NCI-H2196 treated with DMSO at 0.1 percent for 48 hours (cell line): ENCODE measurements at regions not wholly inside any gene's neighbourhood (a gene's known extent, or its start where the extent isn't known, plus 50 kb on each side); places are given as distances from the start of the nearest gene placed in this dataset.

Source experiments
- DNase-seq: peaks from one replicate; lab custom pipeline; 2025; ENCODE audit not compliant: unreplicated experiment; lab: John Stamatoyannopoulos, UW

DNA sequence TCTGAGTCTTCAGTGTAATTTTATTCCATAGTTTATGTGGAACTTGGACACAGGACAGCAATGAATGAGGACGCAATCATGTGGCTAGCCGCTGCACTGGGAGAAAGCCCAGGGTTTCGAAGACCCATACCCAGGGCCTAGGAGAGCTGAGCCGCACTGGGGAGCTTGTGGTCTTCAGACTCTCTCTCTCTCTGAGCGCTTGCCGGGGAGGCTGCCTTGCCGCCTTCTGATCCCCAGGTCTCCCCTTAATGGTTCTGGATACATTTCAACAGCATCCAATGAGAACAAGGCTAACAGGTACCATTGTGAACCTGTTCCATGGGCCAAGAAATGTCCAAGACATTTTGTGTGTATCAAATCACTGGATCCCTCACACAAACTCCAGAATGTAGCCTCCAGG lies 383.4 kb downstream of the ICE1 start:
- no peak for DNase-seq

DNA sequence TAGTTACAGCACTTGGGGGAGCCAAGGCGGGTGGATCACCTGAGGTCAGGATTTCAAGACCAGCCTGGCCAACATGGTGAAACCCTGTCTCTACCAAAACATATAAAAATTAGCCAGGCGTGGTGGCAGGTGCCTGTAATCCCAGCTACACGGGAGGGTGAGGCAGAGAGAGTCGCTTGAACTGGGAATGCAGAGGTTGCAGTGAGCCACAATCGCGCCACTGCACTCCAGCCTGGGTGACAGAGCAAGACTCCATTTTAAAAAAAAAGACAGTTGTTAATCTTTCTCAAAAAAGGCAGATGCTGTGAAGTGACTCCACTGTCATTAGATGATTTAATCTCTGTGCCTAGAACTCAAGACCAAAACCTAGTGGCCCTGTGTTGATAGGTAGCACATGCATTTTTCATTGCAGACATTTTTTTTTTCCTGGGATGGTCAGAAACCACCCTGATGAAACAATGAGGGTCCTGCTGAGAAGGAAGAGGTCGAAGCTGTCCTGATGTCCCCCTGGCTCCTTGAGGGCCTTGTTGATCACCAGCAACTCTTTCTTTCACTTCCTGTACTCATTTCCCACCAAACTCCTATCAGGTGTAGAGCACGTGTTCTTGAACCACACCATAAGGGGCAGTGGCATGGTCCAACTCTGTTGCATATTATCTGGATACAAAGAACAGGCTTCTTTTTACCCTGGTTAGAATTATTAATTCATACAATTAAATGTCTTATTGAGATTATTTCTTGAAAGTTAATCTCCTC lies 382.2 kb downstream of the ICE1 start:
- DNase-seq = no peak

DNA sequence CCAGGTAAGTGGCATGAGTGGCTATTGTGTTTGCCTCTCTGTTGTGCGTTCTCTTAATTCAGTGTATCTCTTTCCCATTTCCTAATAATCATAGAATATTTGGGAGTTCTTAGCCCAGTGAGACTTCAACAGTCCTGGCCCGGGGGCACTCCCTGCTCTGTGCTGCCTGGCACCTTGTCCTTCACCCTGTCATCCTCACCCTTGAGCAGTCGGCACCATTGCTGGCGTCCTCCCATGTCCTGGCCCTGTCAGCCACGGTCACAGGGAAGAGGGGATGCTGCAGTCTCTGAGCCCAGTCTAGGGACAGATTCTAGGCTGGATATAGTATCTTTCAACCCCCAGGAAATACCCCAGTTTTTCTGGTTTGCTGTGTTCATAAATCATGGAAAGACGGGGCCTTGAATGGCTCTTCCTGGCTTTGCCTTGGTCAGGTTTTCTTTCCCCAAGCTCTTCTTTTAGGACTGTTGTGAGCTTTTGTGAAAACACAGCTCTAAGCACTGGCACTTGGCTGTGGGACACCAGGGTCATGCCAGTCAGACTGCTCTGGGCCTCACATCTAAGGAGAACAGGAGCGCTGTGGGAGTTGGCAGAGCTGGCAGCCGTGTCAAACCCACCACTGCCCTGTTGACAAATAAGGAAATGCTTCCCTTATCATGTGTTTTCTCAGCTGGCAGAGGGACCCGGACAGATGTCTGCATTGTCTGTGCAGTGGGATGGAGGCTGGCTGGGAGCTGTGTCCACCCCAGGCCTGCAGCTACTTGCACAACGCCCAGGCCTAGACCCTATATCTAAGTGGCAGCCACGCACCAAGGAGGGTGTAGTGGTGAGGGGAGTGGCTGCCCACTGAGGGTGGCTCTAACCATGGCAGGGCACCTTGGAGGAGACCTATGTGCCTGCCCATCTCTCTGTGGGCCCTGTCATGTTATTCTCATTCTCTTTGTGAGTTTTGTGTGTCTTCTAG lies 378.6 kb downstream of the ICE1 start:
- DNase-seq = no peak

DNA sequence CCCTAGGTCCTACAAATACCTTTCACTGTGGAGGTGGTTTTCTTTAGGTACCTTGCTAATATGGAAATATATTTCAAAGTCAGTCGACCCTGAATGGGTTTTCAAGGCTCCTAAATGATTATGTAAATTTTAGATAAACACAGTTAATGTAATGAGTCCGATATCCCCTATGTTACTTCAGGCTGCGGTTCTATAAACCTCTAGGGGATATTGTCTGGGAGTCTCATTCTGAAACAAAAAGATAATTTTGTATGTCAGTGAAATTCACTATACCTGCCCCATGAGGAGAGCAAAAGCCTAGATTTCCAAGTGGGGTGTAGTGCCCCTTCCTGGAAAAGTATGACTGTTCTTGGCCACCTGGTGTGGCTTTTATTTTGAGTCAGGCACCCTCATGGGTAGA lies 377.3 kb downstream of the ICE1 start:
- no peak for DNase-seq

DNA sequence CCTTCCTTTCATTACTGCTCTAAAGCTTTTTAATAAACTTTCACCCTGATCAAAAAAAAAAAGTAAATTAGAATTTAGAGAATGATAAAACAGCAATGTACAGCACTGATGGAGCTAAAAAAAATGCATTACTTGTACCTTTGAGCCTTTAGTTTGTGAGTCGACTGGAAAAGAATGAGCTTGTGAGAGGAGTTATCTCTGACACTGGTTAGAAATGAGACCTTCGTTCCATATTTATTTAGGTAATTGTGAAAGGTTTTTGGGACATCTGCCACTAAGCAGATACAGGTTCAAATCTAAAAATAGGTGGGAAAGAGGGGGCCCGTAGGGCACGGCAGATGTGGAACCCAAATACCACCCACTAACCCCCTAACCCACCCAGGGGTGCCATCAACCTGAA lies 376.8 kb downstream of the ICE1 start:
- DNase-seq = no peak

DNA sequence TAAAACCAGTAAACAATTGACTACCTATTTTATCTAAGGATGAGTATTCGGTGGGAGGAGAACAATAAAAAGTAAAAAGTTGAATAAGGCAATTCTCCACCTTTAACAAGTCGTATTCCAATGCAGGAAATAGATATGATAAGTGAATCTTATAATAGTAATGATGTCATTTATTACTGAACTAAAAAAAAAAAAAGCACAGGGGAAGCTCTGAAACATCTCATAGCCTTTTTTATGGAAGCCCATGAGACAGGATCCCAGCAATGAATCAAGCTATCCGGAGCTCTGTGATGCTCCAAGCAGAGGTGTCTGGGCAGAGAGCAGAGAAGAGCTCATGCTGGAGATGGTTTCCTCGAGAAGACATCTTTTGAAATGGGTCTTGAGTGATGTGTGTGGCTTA lies 376.0 kb downstream of the ICE1 start:
- DNase-seq = no peak

DNA sequence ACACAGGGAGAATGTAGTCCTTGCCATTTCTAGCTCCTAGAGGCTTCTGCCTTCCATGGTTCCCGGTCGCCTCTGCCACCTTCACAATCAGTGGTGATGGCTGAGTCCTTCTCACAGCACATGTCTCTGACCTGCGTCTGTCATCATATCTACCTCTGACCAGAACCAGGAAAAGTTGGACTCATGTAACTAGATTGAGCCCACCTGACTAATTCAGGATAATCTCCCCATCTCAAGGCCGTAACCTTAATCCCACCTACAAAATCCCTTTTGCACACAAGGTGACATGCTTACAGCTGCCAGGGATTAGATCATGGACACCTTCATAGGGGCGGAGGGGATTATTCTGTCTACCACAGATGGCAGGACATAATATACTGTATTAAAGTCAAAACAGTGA lies 375.6 kb downstream of the ICE1 start:
- DNase-seq = no peak

DNA sequence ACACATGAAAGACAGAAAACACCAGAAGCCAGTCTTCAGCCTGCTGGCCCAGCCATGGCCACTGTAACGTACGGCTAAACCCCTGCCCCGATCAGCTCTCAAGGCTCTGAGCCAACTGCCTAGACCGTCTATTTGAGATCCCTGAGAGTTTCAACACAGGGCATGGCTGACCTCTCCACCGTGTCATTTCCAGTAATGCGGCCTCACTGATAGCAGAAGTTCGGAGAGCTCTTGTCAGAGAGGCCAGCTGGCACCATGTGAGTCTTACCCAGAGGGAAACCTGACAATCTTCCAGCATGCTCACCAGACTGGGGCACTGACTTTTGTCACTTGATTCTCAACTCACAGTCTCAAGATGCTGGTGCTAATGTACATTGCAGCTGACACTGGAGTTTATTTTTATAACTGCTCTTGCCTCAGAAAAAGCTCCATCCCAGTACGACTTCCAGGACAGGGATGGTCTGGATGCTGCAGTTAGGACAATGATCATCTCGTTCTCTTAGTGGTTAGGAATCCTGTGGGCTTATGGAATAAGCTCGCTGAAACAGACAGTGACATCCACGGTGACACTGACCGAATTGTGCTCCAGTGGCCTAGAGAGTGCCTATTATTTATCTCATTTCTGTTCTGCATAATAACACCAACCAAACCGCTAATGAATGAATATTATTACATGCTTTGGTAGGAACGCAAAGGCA lies 372.7 kb downstream of the ICE1 start:
- DNase-seq = no peak

DNA sequence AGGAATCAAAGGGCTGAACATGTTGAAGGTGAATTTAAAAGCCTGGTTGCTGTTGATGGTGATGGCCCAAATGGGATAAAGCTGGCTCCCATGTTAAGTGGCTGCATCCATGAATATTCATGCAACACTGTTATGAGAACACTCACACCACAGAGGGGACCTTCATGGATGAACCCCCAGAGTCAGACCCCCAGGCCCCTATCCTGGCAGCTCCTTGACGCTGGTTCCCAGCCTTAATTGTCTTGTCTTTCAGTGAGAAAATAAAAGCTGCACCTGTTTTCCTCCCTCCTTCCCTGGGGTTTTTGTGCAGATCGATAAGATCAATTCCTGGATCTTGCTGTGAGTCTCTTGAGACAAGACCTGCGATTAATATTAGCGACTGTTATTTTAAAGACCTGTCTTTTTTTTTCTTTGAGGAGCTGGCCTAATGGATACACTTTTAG lies 371.7 kb downstream of the ICE1 start:
- DNase-seq = no peak

DNA sequence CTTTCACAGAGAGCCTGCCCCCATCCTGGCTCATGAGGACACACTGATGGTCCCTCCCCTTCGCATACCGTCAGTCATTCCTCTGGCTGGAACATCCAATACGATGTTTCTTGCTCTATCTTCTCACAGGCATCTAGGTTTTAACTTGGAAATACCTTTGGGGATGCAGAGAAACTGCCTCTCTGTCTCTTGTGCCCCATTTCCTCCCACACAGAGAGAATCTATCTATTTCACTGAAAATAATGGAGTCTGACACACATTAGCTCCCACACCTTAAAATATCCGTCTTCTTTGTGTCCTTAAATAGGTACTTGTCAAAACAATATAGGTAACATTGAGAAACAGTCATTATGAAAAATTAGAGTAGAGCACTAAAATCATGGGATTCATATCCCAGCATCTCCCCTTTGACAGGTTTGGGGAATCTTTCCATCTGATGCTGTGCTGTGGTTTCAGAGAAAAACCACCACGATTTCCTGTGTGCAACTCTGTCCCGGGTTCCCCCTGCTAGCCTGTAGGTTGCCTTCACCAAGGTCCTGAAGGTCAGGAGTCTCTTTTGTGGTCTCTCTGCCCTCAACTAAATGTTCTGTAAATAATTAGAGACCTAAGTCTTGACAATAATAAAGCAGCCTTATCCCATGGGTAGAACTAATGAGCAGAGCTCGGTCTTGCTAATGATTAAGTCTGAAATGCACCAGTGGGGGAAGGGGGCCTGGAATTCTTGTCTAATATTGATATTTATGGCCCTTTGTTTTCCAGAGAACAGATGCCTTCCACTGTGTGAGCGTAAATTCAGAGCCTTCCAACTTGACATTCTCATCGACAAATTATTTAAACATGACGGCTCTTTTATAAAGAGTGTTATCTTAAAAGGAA lies 371.0 kb downstream of the ICE1 start:
- DNase-seq = no peak

DNA sequence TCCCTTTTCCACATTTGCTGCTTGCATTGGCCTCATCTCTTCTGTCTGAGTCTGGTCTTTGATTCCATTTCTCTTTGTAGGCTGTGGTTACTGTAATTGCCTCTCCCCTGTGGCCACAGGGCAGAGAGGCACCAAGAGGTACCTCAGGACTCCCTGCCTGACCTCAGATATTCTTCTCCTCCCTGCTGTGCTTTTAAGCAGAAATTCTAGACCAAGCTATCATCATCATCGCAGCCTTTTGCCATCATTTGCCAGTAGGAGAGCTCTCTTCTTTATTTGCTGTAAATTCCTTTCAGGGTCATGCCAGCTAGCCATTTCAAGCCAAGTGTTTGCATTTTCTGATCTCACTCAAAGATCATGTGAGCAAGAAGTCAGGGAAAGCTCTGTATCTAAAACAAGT lies 369.6 kb downstream of the ICE1 start:
- DNase-seq = no peak

DNA sequence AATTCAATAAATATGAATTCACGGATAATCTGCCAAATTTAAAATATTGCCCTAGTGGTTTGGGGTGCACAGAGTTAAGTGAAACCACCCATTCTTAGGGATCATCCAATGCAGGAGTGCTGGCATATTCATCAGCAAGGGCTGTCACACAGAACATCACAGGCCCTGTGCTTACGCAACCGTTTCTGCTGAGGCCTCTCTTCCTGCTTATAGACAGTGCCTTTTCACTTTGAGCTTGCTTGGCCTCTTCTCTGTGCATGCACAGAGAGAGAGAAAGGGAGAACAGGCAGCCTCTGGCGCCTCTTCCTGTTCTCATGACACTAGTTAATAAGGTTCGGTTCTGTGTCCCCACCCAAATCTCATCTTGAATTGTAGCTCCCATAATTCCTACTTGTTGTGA lies 366.3 kb downstream of the ICE1 start:
- no peak for DNase-seq

DNA sequence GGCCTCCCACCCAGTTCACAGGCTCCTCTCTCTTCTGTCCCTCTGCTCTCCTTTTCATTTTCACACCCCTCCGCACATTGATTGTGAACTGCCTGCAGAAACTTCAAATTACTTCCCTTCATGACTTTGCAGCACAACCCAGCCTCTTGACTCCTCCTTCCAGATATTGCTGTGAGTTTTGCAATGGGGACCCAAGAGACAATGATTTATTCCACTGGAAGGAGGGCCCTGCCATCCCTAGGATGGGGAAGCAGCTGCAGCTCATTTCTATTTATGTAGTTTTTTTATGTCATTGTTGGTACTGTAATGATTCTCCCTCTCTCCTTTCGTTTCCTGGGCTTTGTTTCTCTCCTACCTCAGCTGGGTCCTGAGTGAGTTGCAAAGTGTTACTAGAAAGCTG lies 364.9 kb downstream of the ICE1 start:
- DNase-seq = no peak

DNA sequence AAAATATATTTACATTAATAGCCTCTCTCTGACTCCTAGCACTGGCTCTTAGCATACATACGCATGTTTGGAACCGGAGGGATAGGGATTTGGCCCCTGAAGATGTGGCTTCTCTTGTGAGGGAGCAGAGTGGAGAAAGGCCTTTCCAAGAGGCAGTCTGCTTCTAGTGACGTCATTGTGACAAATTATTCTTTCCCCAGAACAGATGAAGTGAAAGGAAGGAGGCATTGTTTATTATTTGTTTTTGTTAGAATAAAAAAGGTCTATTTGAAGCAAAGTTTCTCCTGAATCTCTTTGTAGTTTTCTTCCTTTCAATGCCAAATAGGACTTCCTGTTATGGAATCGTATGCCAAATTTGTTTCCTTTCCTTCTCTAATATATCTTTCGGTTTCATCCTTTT lies 361.6 kb downstream of the ICE1 start:
- no peak for DNase-seq

DNA sequence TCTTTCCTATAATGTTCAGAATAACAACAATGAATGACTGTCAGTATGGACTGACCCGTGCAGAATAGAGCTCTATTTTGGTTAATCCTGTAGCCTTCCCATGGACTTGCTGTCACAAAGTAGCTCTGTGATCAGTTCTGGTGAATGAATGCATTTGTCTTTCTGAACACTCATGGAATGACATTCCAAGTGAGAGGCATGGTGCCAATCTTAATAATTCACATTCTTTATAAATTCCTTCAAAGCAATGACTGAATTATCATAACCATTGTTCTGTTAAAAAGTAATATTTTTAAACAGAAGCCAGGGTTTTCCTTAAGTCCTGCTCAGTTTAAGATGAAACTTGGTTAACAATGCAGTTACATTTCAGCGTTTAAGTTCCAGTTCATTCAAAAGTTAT lies 360.5 kb downstream of the ICE1 start:
- DNase-seq = no peak

DNA sequence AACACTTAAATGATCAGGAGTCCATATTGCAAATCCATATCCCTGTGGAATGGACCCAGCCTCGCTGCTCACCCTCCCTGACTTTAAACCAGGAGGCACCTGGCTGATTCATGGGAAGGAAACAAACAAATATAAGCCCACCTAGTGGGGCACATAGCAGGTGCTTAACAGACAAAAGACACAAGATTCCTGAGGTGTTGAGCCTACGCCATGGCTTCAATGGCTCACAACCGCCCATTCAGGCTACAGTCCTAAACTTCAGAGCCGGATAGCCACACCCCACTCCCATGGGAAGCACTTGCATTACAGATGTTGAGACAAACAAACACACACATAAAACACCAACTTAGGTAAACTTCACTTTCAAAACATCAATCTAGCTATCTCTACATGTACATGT lies 359.9 kb downstream of the ICE1 start:
- no peak for DNase-seq

DNA sequence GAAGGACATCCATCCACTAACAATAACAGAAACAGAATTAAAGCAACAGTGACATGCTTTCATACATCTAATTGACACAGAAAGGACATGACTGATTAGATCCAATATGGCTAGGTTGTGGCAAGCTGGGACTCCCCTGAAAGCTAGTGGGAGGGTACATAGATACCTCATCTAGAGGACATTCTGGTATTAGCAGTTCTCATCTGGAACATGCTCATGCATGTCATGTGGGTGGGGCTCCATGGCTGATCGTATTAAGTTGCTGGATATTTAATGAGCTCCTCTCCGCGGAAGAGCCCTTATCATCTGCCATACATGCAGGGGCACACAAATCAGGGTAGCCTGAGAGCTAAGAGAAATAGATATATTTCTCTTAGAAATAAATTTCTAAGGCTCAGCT lies 358.9 kb downstream of the ICE1 start:
- DNase-seq = no peak

DNA sequence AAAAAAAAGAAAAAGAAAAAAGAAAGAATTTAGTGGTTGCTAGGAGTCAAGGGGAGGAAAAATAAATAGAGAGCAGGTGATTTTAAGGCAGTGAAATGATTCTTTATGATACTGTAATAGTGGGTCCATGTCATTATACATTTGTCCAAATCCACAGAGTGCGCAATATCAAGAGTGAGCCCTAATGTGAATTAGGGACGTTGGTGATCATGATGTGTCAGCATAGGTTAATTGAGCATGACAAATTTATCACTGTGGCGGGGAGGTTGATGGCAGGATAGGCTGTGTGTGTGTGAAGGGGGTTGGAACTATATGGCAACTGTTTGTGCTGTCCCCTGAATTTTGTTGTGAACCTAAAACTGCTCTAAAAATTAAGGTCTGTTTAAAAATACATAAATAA lies 357.8 kb downstream of the ICE1 start:
- DNase-seq = no peak

DNA sequence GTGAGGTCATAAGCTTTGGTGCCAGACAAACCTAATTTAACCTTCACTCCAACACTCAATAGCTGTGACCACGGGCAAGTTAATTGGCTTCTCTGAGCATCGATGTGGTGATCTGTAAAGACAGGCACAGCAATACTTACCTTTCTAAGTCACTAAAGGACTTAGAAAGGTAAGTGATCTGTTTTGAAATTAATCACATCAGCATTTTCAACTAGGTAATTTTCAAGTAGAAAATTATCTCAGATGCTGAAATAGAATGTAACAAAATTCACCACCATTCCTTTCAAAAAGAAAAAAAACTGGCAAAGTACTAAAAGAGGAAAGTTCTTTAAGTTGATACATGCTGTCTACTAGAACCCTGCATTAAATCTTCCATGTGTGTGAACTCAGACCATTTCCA lies 354.5 kb downstream of the ICE1 start:
- DNase-seq = no peak

DNA sequence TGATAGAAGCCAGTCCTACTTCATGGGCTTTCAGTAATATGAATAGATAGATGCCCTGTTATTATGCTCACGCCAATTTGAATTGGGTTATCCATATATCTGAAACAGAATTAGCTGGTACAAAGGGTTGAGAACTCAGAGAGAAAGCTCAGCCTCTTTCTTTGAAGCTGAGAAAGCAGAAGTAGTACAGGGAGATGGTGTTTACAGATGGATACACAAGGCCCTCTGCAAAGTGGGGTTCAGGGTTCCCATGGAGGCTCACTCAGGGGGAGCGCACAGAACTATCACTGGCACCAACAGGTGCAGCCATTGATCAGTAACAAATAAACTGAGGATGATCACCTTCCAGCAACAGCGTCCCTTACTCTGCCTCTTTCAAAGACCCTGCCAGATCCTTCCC lies 349.7 kb downstream of the ICE1 start:
- DNase-seq = no peak

DNA sequence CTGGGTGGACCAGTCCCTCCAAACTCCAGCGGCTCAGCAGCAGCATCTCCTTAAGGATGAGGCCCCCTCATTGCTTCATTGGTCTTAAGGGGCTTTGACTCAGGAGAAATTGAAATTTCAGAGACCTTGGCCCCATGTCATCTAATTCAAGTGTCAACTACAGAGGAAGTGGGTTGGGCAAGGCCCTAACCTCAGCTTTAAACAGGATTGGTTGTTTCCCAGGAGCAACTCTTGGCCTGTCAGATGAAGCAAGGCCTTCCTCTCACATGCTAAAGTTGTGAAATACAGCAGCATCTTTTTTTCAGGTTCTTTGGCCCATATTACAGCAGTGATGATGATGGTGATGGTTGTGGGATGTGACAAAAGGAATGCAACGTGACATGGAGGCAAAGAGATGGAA lies 348.3 kb downstream of the ICE1 start:
- no peak for DNase-seq
